ENCODE measurements at regions not wholly inside any gene's neighbourhood (a gene's known extent, or its start where the extent isn't known, plus 50 kb on each side); places are given as distances from the start of the nearest gene placed in this dataset.

DNA sequence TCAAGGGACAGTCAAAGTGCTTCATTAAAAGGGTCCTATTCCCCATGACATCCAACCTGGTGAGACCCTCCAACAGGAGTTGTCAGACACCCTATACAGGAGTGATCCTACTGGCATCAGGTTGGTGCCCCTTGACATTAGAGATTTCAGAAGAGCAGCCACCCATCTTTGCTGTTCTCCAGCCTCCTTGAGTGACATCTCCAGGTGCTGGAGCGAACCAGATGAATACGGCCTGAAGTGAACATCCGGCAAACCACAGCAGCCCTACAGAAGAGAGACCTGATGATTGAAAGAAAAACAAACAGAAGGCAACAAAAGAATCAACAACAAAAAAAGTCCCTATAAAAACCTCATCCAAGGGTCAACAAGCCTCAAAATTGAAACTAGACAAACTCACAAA, 146.1 kb upstream of the PBDC1 start:
- TF ChIP-seq, protein P1, sequence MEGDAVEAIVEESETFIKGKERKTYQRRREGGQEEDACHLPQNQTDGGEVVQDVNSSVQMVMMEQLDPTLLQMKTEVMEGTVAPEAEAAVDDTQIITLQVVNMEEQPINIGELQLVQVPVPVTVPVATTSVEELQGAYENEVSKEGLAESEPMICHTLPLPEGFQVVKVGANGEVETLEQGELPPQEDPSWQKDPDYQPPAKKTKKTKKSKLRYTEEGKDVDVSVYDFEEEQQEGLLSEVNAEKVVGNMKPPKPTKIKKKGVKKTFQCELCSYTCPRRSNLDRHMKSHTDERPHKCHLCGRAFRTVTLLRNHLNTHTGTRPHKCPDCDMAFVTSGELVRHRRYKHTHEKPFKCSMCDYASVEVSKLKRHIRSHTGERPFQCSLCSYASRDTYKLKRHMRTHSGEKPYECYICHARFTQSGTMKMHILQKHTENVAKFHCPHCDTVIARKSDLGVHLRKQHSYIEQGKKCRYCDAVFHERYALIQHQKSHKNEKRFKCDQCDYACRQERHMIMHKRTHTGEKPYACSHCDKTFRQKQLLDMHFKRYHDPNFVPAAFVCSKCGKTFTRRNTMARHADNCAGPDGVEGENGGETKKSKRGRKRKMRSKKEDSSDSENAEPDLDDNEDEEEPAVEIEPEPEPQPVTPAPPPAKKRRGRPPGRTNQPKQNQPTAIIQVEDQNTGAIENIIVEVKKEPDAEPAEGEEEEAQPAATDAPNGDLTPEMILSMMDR (conservative IDR thresholded peaks at IDR 0.05), result no peak
- TF ChIP-seq EZH2 (IDR thresholded peaks at IDR 0.05; ENCODE audit: low read depth), result no peak
